ENCODE measurements at regions not wholly inside any gene's neighbourhood (a gene's known extent, or its start where the extent isn't known, plus 50 kb on each side); places are given as distances from the start of the nearest gene placed in this dataset.

- no peak for DNase-seq (ENCODE audit: insufficient read length, low spot score)
- FAIRE-seq, result no peak
Observed at GRCh38 chr11:100635194-100635593, 51.9 kb upstream of the ARHGAP42 start.

GRCh38 chr11:100636536-100636935 is 50.6 kb upstream of the ARHGAP42 start:
- no peak for FAIRE-seq
- no peak for DNase-seq (ENCODE audit: insufficient read length, low spot score)

Data from GM19239 (cell line).